ENCODE measurements at regions not wholly inside any gene's neighbourhood (a gene's known extent, or its start where the extent isn't known, plus 50 kb on each side); places are given as distances from the start of the nearest gene placed in this dataset.

DNA sequence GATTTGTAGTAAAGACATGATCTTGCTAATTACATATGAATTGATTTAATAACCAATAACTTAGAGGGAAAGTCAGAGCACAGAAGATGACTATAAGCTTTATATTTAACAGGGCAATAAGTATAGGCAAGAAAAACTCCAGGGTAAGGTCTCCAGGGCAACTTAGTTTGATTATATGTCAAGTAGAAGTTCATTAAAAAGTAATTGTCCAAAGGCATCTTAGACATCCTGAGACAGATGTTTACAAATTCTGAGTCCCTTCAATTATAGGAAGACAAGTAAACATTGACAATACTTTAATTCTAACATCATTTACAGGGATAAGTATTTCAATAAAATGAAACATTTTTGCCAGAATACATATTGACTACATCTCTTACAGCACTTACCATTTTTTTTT lies 416.0 kb downstream of the RAP2B start:
- Histone ChIP-seq H3K4me3 (ENCODE audit: insufficient read depth, low read depth, low read length) (no peak overlapping the region), H3K4me1 (ENCODE audit: control insufficient read depth, insufficient read depth, low read length) (no peaks in the 10 kb centered on the region), H3K27me3 (ENCODE audit: control insufficient read depth, insufficient read depth, low read length, poor library complexity, severe bottlenecking) (no peaks in the 10 kb centered on the region), H3K9me3 (ENCODE audit: control insufficient read depth, low read length) (no peaks in the 10 kb centered on the region), H3K36me3 (ENCODE audit: control insufficient read depth, insufficient read depth, low read length) (no peaks in the 10 kb centered on the region), H3K27ac (ENCODE audit: insufficient read depth, low read depth, low read length, poor library complexity, severe bottlenecking) (no peak overlapping the region)

GRCh38 chr3:153590051-153590450 lies 428.0 kb downstream of the RAP2B start:
- no CpG with 5 or more reads among the region's 2 CpGs for WGBS, 2 experiments
- no peak overlapping the region for H3K27ac ChIP-seq (ENCODE audit: insufficient read depth, low read depth, low read length, poor library complexity, severe bottlenecking)
- no peak overlapping the region for H3K4me3 ChIP-seq (ENCODE audit: insufficient read depth, low read depth, low read length)
- no peaks in the 10 kb centered on the region for H3K9me3 ChIP-seq (ENCODE audit: control insufficient read depth, low read length)
- no peaks in the 10 kb centered on the region for H3K36me3 ChIP-seq (ENCODE audit: control insufficient read depth, insufficient read depth, low read length)
- H3K4me1 ChIP-seq (ENCODE audit: control insufficient read depth, insufficient read depth, low read length) = no peaks in the 10 kb centered on the region
- no peaks in the 10 kb centered on the region for H3K27me3 ChIP-seq (ENCODE audit: control insufficient read depth, insufficient read depth, low read length, poor library complexity, severe bottlenecking)

DNA sequence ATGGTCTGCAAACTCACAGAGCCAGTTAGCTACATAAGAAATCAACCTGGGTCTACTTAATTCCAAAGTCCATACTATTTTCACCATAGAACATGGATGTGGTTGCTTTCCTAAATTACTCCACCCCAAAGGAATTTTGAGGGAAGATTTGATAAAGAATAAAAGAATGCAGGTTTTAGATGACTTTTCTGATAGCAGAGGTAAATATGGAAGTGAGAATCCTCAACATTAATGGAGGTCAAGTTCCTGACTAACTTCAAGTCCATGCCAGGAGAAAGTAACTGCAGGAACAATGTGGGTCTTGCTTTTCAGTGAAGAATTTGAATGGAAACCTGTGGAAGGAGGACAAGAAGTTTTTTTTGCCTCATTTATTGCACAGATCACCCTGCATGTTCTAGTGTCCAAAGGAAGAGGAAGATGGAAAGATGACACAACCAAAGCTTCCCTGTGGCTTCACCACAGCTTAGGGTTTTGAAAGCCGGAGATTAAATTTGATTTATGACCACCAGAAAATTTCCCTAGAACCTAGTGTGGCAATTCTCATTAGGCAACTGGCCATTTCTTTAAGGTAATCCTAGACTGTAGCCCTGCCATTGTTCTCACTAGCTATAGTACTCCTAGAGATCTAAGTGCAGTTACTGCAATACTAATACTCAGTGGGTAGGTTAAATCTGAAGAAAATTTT lies 429.7 kb downstream of the RAP2B start:
- H3K4me1 ChIP-seq (ENCODE audit: control insufficient read depth, insufficient read depth, low read length) = no peaks in the 10 kb centered on the region
- 93 to 94% methylated on average over 1 of the region's 1 CpG for WGBS, 2 experiments
- no peak overlapping the region for H3K4me3 ChIP-seq (ENCODE audit: insufficient read depth, low read depth, low read length)
- H3K36me3 ChIP-seq (ENCODE audit: control insufficient read depth, insufficient read depth, low read length) = no peaks in the 10 kb centered on the region
- no peaks in the 10 kb centered on the region for H3K27me3 ChIP-seq (ENCODE audit: control insufficient read depth, insufficient read depth, low read length, poor library complexity, severe bottlenecking)
- no peak overlapping the region for H3K27ac ChIP-seq (ENCODE audit: insufficient read depth, low read depth, low read length, poor library complexity, severe bottlenecking)
- no peaks in the 10 kb centered on the region for H3K9me3 ChIP-seq (ENCODE audit: control insufficient read depth, low read length)

DNA sequence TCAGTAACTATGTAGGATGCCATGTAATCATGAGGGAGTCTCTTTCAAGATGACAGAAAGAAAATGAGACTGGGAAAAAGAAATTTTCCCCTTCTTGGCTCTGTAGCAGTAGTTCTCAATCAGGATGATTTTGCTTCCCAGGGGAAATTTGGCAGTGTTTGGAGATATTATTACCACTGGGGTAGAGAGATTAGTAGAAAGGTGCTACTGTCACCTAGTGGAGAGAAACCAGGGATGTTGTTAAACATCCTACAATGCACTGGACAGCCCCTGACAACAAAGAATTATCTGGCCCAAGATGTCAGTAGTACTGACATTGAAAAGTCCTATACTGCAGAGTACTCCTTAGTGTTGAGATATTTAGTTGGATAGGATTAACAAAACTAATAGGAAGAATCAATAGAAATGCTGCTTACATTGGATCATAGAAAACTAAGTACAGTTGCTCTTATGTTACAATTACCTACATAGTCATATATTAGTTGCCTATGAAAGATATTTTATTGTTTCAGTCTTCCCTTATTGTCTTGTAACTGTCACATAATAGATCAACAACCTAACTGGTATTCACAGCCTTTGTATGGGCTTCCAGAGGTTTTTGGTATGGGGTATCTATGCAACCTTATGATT lies 433.3 kb downstream of the RAP2B start:
- no peak overlapping the region for H3K27ac ChIP-seq (ENCODE audit: insufficient read depth, low read depth, low read length, poor library complexity, severe bottlenecking)

GRCh38 chr3:153596401-153596800 lies 434.4 kb downstream of the RAP2B start:
- Histone ChIP-seq H3K36me3 (ENCODE audit: control insufficient read depth, insufficient read depth, low read length) (no peaks in the 10 kb centered on the region), H3K27ac (ENCODE audit: insufficient read depth, low read depth, low read length, poor library complexity, severe bottlenecking) (no peak overlapping the region), H3K4me3 (ENCODE audit: insufficient read depth, low read depth, low read length) (no peak overlapping the region), H3K4me1 (ENCODE audit: control insufficient read depth, insufficient read depth, low read length) (no peaks in the 10 kb centered on the region), H3K9me3 (ENCODE audit: control insufficient read depth, low read length) (no peaks in the 10 kb centered on the region), H3K27me3 (ENCODE audit: control insufficient read depth, insufficient read depth, low read length, poor library complexity, severe bottlenecking) (no peaks in the 10 kb centered on the region)
- 82 to 91% methylated on average over 2 to 4 of the region's 4 CpGs for WGBS, 2 experiments

More for the DNA sequence above, 433.3 kb downstream of the RAP2B start:
- Histone ChIP-seq H3K4me1 (ENCODE audit: control insufficient read depth, insufficient read depth, low read length) (no peaks in the 10 kb centered on the region), H3K36me3 (ENCODE audit: control insufficient read depth, insufficient read depth, low read length) (no peaks in the 10 kb centered on the region), H3K4me3 (ENCODE audit: insufficient read depth, low read depth, low read length) (no peak overlapping the region), H3K27me3 (ENCODE audit: control insufficient read depth, insufficient read depth, low read length, poor library complexity, severe bottlenecking) (no peaks in the 10 kb centered on the region), H3K9me3 (ENCODE audit: control insufficient read depth, low read length) (no peaks in the 10 kb centered on the region)

DNA sequence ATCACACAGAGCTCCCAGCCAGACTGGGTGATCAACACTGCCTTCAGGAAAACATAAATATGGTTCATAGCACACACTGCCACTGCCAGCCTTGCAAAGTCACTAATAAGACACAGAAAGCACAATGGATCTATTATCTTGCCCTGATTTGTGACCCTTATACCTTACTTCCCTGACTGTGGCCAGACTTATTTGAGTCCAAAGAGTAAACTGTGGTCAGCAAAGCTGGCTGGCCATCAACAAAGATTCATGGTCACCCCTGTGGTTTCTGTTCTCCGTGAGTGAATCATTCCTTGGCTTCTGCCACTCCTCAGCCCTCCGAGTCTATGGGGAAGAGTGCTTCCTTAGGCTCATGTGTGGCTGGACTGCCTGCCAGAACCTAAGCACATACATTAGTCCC lies 437.7 kb downstream of the RAP2B start:
- H3K27me3 ChIP-seq (ENCODE audit: control insufficient read depth, insufficient read depth, low read length, poor library complexity, severe bottlenecking) = no peaks in the 10 kb centered on the region
- no peaks in the 10 kb centered on the region for H3K36me3 ChIP-seq (ENCODE audit: control insufficient read depth, insufficient read depth, low read length)
- no peaks in the 10 kb centered on the region for H3K4me1 ChIP-seq (ENCODE audit: control insufficient read depth, insufficient read depth, low read length)
- no peak overlapping the region for H3K4me3 ChIP-seq (ENCODE audit: insufficient read depth, low read depth, low read length)
- no peak overlapping the region for H3K27ac ChIP-seq (ENCODE audit: insufficient read depth, low read depth, low read length, poor library complexity, severe bottlenecking)
- WGBS, 2 experiments = 85 to 88% methylated on average over 2 of the region's 2 CpGs
- H3K9me3 ChIP-seq (ENCODE audit: control insufficient read depth, low read length) = no peaks in the 10 kb centered on the region

GRCh38 chr3:153600896-153601295 lies 438.9 kb downstream of the RAP2B start:
- H3K4me1 ChIP-seq (ENCODE audit: control insufficient read depth, insufficient read depth, low read length) = no peaks in the 10 kb centered on the region
- WGBS, 2 experiments = 91 to 94% methylated on average over 2 of the region's 2 CpGs

DNA sequence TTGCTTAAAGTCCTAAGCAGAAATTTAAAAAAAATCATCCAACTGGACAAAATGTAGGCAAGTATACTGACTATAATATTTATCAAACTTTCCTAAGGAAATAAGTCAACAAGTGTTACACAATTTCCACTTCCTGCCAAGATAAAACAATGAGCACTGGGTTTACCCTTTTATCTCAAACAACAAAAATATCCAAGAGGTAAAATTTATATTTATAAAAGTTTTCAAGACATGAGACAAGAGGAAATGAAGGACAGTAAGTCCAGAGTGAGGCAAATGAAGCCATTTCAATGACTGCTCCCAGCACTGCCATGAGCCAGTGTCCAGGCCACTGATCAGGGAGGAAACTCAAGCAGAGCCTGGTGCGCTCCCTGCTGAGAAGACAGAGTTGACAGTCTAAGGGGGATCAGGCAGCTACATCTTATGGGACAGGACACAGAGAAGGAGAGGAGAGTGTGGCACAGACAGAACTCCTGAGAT lies 439.4 kb downstream of the RAP2B start:
- Histone ChIP-seq H3K4me3 (ENCODE audit: insufficient read depth, low read depth, low read length) (no peak overlapping the region), H3K36me3 (ENCODE audit: control insufficient read depth, insufficient read depth, low read length) (no peaks in the 10 kb centered on the region), H3K4me1 (ENCODE audit: control insufficient read depth, insufficient read depth, low read length) (no peaks in the 10 kb centered on the region), H3K9me3 (ENCODE audit: control insufficient read depth, low read length) (no peaks in the 10 kb centered on the region), H3K27ac (ENCODE audit: insufficient read depth, low read depth, low read length, poor library complexity, severe bottlenecking) (no peak overlapping the region), H3K27me3 (ENCODE audit: control insufficient read depth, insufficient read depth, low read length, poor library complexity, severe bottlenecking) (no peaks in the 10 kb centered on the region)
- WGBS, 2 experiments = 92 to 100% methylated on average over 1 of the region's 1 CpG

More at GRCh38 chr3:153600896-153601295, 438.9 kb downstream of the RAP2B start:
- Histone ChIP-seq H3K36me3 (ENCODE audit: control insufficient read depth, insufficient read depth, low read length) (no peaks in the 10 kb centered on the region), H3K27ac (ENCODE audit: insufficient read depth, low read depth, low read length, poor library complexity, severe bottlenecking) (no peak overlapping the region), H3K27me3 (ENCODE audit: control insufficient read depth, insufficient read depth, low read length, poor library complexity, severe bottlenecking) (no peaks in the 10 kb centered on the region), H3K4me3 (ENCODE audit: insufficient read depth, low read depth, low read length) (no peak overlapping the region), H3K9me3 (ENCODE audit: control insufficient read depth, low read length) (no peaks in the 10 kb centered on the region)

- WGBS, 2 experiments = 93 to 94% methylated on average over 1 of the region's 1 CpG
- no peaks in the 10 kb centered on the region for H3K4me1 ChIP-seq (ENCODE audit: control insufficient read depth, insufficient read depth, low read length)
- no peak overlapping the region for H3K4me3 ChIP-seq (ENCODE audit: insufficient read depth, low read depth, low read length)
- no peaks in the 10 kb centered on the region for H3K27me3 ChIP-seq (ENCODE audit: control insufficient read depth, insufficient read depth, low read length, poor library complexity, severe bottlenecking)
- H3K36me3 ChIP-seq (ENCODE audit: control insufficient read depth, insufficient read depth, low read length) = no peaks in the 10 kb centered on the region
- H3K27ac ChIP-seq (ENCODE audit: insufficient read depth, low read depth, low read length, poor library complexity, severe bottlenecking) = no peak overlapping the region
- H3K9me3 ChIP-seq (ENCODE audit: control insufficient read depth, low read length) = no peaks in the 10 kb centered on the region
Measured at GRCh38 chr3:153602801-153603200, 440.8 kb downstream of the RAP2B start.

DNA sequence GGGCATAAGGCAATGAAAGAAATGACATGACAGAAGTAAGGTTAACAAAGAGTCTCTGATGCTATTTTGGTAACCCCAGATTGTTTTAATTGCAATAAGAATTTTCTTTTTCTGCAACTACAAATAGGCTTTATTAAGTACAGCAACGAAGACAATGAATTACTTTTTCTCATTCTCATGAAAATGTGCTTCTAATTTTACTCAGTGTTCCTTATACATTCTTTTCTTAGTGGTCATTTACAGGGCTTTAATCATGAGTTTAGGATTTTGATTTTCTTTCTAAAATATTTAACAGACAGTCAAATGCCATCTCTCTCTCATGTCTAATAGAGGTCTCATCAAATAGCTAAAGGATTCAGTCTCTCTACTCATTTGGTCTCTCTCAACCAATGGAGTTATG lies 452.1 kb downstream of the RAP2B start:
- Histone ChIP-seq H3K4me1 (ENCODE audit: control insufficient read depth, insufficient read depth, low read length) (no peaks in the 10 kb centered on the region), H3K9me3 (ENCODE audit: control insufficient read depth, low read length) (no peaks in the 10 kb centered on the region), H3K4me3 (ENCODE audit: insufficient read depth, low read depth, low read length) (no peak overlapping the region), H3K36me3 (ENCODE audit: control insufficient read depth, insufficient read depth, low read length) (no peaks in the 10 kb centered on the region), H3K27ac (ENCODE audit: insufficient read depth, low read depth, low read length, poor library complexity, severe bottlenecking) (no peak overlapping the region), H3K27me3 (ENCODE audit: control insufficient read depth, insufficient read depth, low read length, poor library complexity, severe bottlenecking) (no peaks in the 10 kb centered on the region)
- 100% methylated on average over 1 of the region's 1 CpG for WGBS, 2 experiments
